ENCODE measurements at regions not wholly inside any gene's neighbourhood (a gene's known extent, or its start where the extent isn't known, plus 50 kb on each side); places are given as distances from the start of the nearest gene placed in this dataset.

- ATAC-seq (no peak), DNase-seq (ENCODE audit: low spot score) (no peak)
- TF ChIP-seq ZNF532 (CRISPR knock-in tag; IDR thresholded peaks at IDR 0.05; ENCODE audit: borderline replicate concordance), result no peak
- TF ChIP-seq MYBL2 (CRISPR knock-in tag; IDR thresholded peaks at IDR 0.05), result no peak
- no peak for TF ChIP-seq AFF4 (CRISPR knock-in tag; IDR thresholded peaks at IDR 0.05; ENCODE audit: borderline replicate concordance)
- no peak for TF ChIP-seq CREB1 (CRISPR knock-in tag; IDR thresholded peaks at IDR 0.05)
- no peak for TF ChIP-seq HMGXB4 (CRISPR knock-in tag; IDR thresholded peaks at IDR 0.05)
- TF ChIP-seq ZNF219 (CRISPR knock-in tag; IDR thresholded peaks at IDR 0.05; ENCODE audit: borderline replicate concordance), result no peak
- TF ChIP-seq NR2C2 (CRISPR knock-in tag; IDR thresholded peaks at IDR 0.05), result no peak
- no peak for TF ChIP-seq AR (CRISPR knock-in tag; IDR thresholded peaks at IDR 0.05)
- no peak for TF ChIP-seq MAX (CRISPR knock-in tag; IDR thresholded peaks at IDR 0.05)
- TF ChIP-seq GTF2I (CRISPR knock-in tag; conservative IDR thresholded peaks at IDR 0.05), result no peak
- TF ChIP-seq ZSCAN18 (CRISPR knock-in tag; IDR thresholded peaks at IDR 0.05), result no peak
- TF ChIP-seq NFYB (CRISPR knock-in tag; conservative IDR thresholded peaks at IDR 0.05; ENCODE audit: low read depth), result no peak
- TF ChIP-seq FOXP4 (CRISPR knock-in tag; IDR thresholded peaks at IDR 0.05), result no peak
- no peak for TF ChIP-seq GABPB1 (CRISPR knock-in tag; IDR thresholded peaks at IDR 0.05)
- TF ChIP-seq ZNF263 (CRISPR knock-in tag; IDR thresholded peaks at IDR 0.05; ENCODE audit: low read depth), result no peak
- no peak for TF ChIP-seq SP1 (CRISPR knock-in tag; conservative IDR thresholded peaks at IDR 0.05)
- TF ChIP-seq RORB (CRISPR knock-in tag; IDR thresholded peaks at IDR 0.05), result no peak
- TF ChIP-seq PRRX2 (CRISPR knock-in tag; IDR thresholded peaks at IDR 0.05), result no peak
- peaks cover 9% of the 10 kb centered on the region for H3K4me1 Mint-ChIP-seq
- H3K36me3 Mint-ChIP-seq, result no peaks in the 10 kb centered on the region
- CTCF ChIA-PET, result no interaction called here
- H3K27me3 Mint-ChIP-seq (ENCODE audit: low read depth), result no peaks in the 10 kb centered on the region
- POLR2A ChIA-PET, result no interaction called here
- H3K9me3 Mint-ChIP-seq, result no peaks in the 10 kb centered on the region
- no peak overlapping the region for H3K4me3 Mint-ChIP-seq
- H3K27ac Mint-ChIP-seq, result no peak overlapping the region
Observed at GRCh38 chr15:48017747-48018146, 103.0 kb upstream of the SLC24A5 start.
